Body of pancreas (tissue), 4 donors: ENCODE measurements at regions not wholly inside any gene's neighbourhood (a gene's known extent, or its start where the extent isn't known, plus 50 kb on each side); places are given as distances from the start of the nearest gene placed in this dataset.

ENCODE experiments used
- ATAC-seq: fragments of 150-250 bp; one replicate; pipeline ENCODE4 v1.9.1; 2016
- DNase-seq, 4 donors: peaks; one replicate each; pipeline ENCODE4 v3.0.0-alpha.2; 2019
- H3K27ac ChIP-seq, 4 donors: fragments of 200-600 bp; sonication (generic); 1 replicate in 3 of 4; 2 replicates in 1 of 4; pipeline versions ENCODE4 v1.5.1 to v1.6.1; 2016 to 2019; ENCODE audit warnings: mild to moderate bottlenecking in 1 of 4, mixed read lengths in 1 of 4, moderate library complexity in 1 of 4
- H3K27me3 ChIP-seq, 2 donors: fragments of 200-600 bp; sonication (generic); one replicate each; pipeline ENCODE4 v1.6.0; 2016; ENCODE audit warnings: mild to moderate bottlenecking in 1 of 2
- H3K36me3 ChIP-seq, 2 donors: fragments of 200-600 bp; sonication (generic); replicated peaks in 1 of 2; 2 replicates each; pipeline ENCODE4 v1.5.1; 2016; ENCODE audit warnings: low read depth in 2 of 2; ENCODE audit not compliant: insufficient read depth in 1 of 2
- H3K4me1 ChIP-seq: fragments of 200-600 bp; sonication (generic); one replicate; pipeline ENCODE4 v1.6.0; 2016
- H3K4me3 ChIP-seq, 2 donors: fragments of 200-600 bp; sonication (generic); 1 replicate in 1 of 2; 2 replicates in 1 of 2; pipeline ENCODE4 v1.5.1; 2016 to 2019
- H3K9me3 ChIP-seq, 3 donors: fragments of 200-600 bp; sonication (generic); 1 replicate in 2 of 3; 2 replicates in 1 of 3; pipeline ENCODE4 v1.5.1; 2016
- POLR2A ChIP-seq, 3 donors: fragments of 450-650 bp; IDR thresholded peaks; one replicate each; pipeline ENCODE4 v1.6.1; 2016; ENCODE audit warnings: antibody characterized with exemption in 3 of 3, mild to moderate bottlenecking in 2 of 3
- WGBS, 2 donors: methylation state at CpG; one replicate each; pipeline ENCODE4 v1.1.5; 2017; 5-methylcytosine and 5-hydroxymethylcytosine counted together
- intact Hi-C: fragments of 100-400 bp; cut with DNase I; formaldehyde crosslinking; loops from one replicate; pipeline ENCODE4 v1.15.1; 2023
- TF ChIP-seq, protein P1 (sequence below), 7 experiments: fragments of 450-650 bp in 4 of 7; fragments of 200-600 bp in 3 of 7; sonication (generic) in 3 of 7; IDR thresholded peaks; one replicate each; pipeline ENCODE4 v1.5.1; 2016 to 2019; ENCODE audit warnings: antibody characterized with exemption in 7 of 7

DNA sequence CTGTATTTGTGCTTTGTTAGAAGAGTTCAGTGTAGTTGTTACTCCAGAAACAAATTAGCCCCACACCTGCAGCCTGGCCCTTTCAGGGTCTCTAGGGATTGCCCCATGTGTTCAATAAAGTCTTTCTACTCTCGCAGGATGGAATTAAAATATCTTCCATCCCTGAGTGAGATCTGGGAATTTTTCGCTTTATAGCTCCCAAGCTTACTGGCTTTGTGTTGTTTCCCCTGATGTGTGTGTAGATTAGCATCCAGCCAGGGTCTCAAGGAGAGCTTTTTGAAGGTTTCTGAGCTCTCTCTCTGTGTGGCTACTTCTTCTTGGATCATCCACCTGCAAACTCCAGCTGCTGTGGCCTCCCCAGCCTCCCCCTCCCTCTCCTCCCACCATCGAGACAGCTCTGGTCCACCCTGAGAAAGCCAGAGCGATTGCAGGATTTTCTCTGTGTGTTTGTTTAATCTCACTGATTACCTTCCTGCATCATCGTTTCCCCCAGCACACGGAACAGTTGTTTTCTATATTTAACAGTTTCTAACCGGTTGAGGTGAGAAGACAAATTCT, 553.5 kb downstream of the TBC1D22A start:
- intact Hi-C loops, result no loop called here
- peaks cover 0 to 9% (median 2%) of the 10 kb centered on the region in 3 donors for H3K9me3 ChIP-seq
- TF ChIP-seq, protein P1, sequence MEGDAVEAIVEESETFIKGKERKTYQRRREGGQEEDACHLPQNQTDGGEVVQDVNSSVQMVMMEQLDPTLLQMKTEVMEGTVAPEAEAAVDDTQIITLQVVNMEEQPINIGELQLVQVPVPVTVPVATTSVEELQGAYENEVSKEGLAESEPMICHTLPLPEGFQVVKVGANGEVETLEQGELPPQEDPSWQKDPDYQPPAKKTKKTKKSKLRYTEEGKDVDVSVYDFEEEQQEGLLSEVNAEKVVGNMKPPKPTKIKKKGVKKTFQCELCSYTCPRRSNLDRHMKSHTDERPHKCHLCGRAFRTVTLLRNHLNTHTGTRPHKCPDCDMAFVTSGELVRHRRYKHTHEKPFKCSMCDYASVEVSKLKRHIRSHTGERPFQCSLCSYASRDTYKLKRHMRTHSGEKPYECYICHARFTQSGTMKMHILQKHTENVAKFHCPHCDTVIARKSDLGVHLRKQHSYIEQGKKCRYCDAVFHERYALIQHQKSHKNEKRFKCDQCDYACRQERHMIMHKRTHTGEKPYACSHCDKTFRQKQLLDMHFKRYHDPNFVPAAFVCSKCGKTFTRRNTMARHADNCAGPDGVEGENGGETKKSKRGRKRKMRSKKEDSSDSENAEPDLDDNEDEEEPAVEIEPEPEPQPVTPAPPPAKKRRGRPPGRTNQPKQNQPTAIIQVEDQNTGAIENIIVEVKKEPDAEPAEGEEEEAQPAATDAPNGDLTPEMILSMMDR (IDR thresholded peaks at IDR 0.05), result no peak
- TF ChIP-seq POLR2A (IDR thresholded peaks at IDR 0.05), result no peak
- 16 to 23% methylated on average over 7 of the region's 7 CpGs for WGBS, 2 donors
- no peaks in the 10 kb centered on the region for H3K36me3 ChIP-seq
- no peak overlapping the region for H3K4me3 ChIP-seq
- no peak for ATAC-seq
- no peak overlapping the region for H3K27ac ChIP-seq
- no peaks in the 10 kb centered on the region for H3K4me1 ChIP-seq
- no peak for DNase-seq
- H3K27me3 ChIP-seq, result no peaks in the 10 kb centered on the region

DNA sequence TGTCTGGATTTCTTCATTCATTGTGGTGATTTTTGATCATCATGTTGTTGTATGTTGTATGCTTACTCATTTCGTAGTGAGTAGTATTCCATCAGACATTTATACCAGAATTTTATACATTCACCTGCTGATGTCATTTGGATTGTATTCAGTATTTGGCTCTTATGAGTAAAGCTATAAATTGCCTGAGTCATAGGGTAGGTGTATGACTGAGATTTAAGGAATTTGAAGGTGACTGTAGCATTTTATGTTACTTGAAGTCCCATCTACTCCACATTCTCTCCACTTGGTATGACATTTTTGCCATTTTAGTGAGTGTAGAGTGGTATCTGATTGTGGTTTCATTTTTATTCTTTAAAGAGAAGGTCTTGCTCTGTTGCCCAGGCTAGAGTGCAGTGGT, 548.2 kb downstream of the TBC1D22A start:
- Histone ChIP-seq H3K9me3 (no peaks in the 10 kb centered on the region), H3K4me1 (no peaks in the 10 kb centered on the region), H3K4me3 (no peak overlapping the region), H3K36me3 (no peaks in the 10 kb centered on the region), H3K27ac (no peak overlapping the region), H3K27me3 (no peaks in the 10 kb centered on the region)
- WGBS, 2 donors, result 55 to 56% methylated on average over 1 of the region's 1 CpG
- TF ChIP-seq POLR2A (IDR thresholded peaks at IDR 0.05), result no peak
- TF ChIP-seq, protein P1 (IDR thresholded peaks at IDR 0.05), result no peak
- intact Hi-C loops, result no loop called here
- no peak for ATAC-seq
- DNase-seq, result no peak

DNA sequence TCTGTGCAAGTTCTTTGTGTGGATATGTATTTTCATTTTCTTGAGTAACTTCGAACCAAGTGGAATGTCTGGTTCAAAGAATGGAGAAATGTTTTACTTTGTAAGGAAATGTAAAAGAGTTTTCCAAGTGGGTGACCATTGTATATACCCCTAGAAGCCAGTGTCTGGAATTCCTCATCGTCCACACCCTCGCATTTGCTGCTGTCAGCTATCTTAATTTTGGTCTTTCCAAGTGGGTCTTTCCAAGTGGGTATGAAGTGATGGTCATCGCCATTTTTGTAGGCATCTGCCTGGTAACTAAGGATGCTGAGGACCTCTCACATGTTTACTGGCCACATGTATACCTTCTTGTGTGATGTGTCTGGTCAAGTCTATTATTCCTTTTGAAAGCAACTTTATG, 547.5 kb downstream of the TBC1D22A start:
- Histone ChIP-seq H3K36me3 (no peaks in the 10 kb centered on the region), H3K4me3 (no peak overlapping the region), H3K27ac (no peak overlapping the region), H3K4me1 (no peaks in the 10 kb centered on the region), H3K9me3 (no peaks in the 10 kb centered on the region), H3K27me3 (no peaks in the 10 kb centered on the region)
- TF ChIP-seq POLR2A (IDR thresholded peaks at IDR 0.05), result no peak
- TF ChIP-seq, protein P1 (IDR thresholded peaks at IDR 0.05), result no peak
- intact Hi-C loops, result no loop called here
- WGBS, 2 donors, result 69 to 75% methylated on average over 4 of the region's 4 CpGs
- ATAC-seq, result no peak
- no peak for DNase-seq

DNA sequence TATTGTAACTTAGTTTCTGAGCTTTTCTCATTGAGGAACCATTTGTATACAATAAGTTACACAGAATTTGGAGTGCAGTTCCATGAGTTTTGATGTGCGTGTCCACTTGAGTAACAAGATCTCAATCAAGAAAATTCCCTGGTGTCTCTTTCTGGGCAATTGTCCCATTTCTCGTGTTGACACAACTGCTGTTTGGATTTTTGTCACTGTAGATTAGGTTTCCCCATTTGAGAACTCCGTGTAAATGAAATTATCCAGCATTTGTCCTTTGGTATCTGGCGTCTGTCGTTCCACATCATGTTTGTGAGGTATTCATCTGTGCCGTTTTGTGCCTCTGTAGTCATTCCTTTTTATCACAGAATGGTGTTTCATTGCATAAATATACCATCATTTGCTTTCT, 547.0 kb downstream of the TBC1D22A start:
- H3K36me3 ChIP-seq, result no peaks in the 10 kb centered on the region
- no peaks in the 10 kb centered on the region for H3K27me3 ChIP-seq
- ATAC-seq (no peak), DNase-seq (no peak)
- H3K4me3 ChIP-seq, result no peak overlapping the region
- no peaks in the 10 kb centered on the region for H3K4me1 ChIP-seq
- no peaks in the 10 kb centered on the region for H3K9me3 ChIP-seq
- 52 to 55% methylated on average over 6 of the region's 6 CpGs for WGBS, 2 donors
- intact Hi-C loops, result no loop called here
- TF ChIP-seq, protein P1 (IDR thresholded peaks at IDR 0.05), result no peak
- no peak for TF ChIP-seq POLR2A (IDR thresholded peaks at IDR 0.05)
- H3K27ac ChIP-seq, result no peak overlapping the region

DNA sequence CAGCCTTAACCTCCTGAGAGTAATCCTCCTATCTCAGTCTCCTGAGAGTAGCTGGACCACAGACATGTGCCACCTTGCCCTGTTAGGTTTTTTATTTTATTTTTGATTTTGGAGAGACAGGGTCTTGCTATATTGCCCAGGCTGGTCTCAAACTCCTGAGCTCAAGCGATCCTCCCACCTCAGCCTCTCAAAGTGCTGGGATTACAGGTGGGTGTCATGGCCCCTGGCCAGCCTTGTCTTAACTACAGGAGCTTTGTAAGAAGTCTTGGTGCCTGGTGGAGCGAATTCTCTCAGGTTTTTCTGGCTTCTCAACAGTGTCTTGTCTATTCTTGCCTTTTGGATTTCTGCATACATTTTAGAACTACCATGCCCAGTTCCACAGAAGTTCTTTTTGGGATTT, 546.4 kb downstream of the TBC1D22A start:
- ATAC-seq (no peak), DNase-seq (no peak)
- Histone ChIP-seq H3K9me3 (no peaks in the 10 kb centered on the region), H3K36me3 (no peaks in the 10 kb centered on the region), H3K27ac (no peak overlapping the region), H3K4me3 (no peak overlapping the region), H3K27me3 (no peaks in the 10 kb centered on the region), H3K4me1 (no peaks in the 10 kb centered on the region)
- intact Hi-C loops, result no loop called here
- 77% methylated on average over 2 of the region's 2 CpGs for WGBS, 2 donors
- TF ChIP-seq POLR2A (IDR thresholded peaks at IDR 0.05), result no peak
- TF ChIP-seq, protein P1 (IDR thresholded peaks at IDR 0.05), result no peak
